GM21737 (cell line): ENCODE measurements at regions not wholly inside any gene's neighbourhood (a gene's known extent, or its start where the extent isn't known, plus 50 kb on each side); places are given as distances from the start of the nearest gene placed in this dataset.

Experiments used
- ATAC-seq: cut with Tn5 transposase; IDR thresholded peaks from one replicate; pipeline ENCODE4 v1.9.1; 2021; ENCODE audit warnings: mild to moderate bottlenecking, moderate library complexity; ENCODE audit not compliant: unreplicated experiment

DNA sequence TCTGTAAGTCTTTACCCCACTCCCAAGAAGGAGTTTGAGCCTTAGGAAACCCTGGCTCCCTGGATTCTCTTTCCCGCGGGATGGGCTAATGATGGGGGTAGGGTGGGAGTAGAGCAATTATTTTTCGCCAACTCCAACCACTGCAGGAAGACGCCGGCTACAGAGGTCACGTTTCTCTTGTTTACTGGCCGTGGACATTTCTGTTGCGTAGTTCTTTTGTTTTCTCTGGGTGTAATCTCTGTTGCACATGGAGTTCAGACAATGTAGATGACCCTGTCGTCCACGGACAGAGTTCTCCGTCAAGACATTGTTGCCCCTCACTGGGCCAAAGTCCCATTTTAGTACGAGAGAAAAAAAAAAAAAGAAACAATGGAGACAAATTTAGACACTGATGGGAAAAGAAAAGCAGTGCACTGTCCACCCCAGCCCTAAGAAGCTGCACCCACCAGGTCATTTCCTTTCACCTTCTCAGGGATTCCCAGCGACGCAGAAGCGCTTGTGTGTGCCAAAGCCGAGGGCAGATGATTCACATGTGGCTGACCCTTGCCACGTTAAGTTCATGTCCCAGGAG is 133.9 kb upstream of the ARGLU1 start:
- no peak for ATAC-seq

DNA sequence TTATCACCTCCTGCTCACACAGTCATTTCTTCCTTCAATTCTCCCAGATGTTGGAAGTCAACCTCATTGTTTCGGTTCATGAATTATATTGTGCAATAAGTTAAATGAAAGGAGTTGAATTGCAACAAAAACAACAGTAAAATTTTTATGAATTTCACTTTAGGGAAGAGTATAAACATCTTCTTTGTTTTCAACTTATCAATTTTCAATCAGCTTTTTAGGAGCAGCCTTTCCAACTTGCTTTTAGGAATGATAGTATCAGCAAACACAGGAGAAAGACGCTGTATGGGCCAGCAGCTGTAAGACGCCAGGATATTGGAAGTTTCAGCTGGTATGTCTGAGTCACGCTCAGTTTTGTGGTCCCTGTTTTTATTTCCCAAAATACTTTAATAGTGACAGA is 132.5 kb upstream of the ARGLU1 start:
- ATAC-seq: no peak

DNA sequence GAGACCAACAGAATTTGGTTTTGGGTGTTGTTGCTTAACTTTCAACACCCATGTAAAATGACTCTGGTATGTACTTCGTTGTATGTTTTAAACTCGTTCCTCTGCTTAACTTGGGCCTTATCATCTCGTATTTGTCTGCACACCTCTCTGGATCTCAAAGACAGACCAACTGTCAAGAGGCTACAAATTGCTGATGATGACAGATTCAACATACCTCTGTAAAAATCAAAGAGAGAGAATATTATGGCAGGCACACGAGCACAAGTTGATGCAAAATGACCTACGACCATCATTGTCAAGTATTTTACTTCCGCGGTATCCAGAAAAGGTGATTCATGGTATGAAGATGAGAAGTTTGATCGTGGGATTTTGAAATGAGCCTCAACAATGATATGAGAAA is 132.1 kb upstream of the ARGLU1 start:
- ATAC-seq: no peak

DNA sequence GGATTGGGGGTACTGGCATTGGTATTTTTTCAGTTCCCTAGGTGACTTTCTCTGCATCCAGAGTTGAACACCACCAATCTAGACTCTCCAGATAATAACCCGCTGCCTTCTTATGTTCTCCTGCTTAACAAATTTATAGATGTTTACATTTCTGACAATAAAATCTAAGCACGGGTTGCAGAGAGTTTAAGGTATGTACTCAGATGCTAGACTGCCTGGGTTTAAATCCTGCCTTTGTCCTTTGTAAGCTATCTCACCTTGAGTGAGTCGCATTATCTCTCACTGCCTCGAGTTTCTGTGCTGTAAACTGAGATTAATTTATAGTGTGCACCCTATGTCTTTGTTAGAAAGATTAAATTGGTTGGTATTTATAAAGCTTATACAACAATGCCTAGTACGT is 131.4 kb upstream of the ARGLU1 start:
- ATAC-seq: no peak

DNA sequence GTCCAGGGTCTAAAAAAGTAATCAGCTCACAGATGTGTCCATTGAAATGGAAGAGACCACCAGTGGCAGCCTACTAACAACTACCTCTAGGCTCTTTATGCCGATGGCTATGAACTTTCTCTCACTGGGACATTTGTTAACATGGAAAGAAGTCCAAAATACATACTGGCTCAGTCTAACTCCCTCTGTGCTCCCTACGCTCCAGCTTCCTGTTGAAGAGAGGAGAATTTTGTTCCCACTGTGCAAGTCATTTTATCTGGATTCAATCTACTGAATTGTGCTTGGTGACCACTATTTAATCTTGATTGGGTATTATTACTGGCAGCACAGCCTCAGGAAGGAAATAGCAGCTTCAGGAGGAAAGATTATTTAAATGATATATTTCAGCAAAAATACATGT is 128.8 kb upstream of the ARGLU1 start:
- ATAC-seq: no peak

DNA sequence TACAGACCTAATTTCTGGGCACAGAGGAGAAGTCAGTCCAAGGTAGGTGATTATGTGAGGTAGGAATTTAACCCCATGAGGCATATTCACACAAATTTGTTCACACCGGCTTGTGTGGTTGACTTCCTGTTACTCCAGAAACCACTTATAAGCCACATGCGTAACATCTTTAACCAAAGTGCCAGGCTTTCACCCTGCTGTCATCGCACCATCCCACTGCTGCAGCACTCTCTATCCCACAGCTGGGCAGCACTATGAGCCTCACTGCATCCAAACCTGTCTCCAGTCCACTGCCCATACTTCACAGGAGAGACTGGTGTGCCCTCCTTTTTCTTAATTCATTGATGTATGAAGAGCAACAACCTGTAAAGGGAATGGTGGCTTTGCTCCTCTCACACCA is 128.2 kb upstream of the ARGLU1 start:
- ATAC-seq: no peak

DNA sequence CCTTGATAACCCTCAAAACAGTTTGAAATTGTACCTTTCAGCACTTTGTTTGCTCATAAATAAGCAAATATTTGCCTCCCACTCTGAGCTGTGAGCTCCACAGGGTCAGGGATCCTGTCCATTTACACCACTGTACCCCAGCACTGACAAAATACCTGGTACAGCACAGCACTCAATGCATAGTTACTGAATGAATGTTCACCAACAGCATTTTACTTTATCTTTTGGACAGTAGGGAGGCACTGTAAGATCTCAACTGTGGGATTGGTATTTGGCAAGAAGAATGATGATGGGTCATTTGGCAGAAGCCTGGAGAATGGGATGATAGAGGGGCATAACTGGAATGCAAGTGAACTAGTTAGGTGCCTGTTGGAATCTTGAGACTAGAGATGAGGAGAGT is 127.2 kb upstream of the ARGLU1 start:
- ATAC-seq: no peak

DNA sequence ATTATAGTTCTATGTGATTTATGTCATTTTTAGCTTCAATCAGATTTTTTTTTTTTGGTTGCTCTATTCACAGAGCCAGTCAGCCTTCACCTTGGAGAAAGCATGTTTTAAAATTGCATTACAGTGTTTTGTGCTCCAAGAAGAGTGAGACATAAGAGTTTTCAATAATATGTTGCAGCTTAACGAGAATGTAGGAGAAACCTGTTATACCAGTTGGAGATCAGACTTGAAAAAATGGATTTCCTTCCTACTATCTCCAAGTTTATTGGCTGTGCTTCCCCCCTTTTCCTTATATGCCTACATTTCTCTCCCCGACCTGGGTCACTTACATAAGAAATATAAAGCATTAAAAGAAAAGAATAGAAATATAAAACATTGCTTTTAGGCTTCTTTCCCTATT is 123.9 kb upstream of the ARGLU1 start:
- ATAC-seq: no peak

DNA sequence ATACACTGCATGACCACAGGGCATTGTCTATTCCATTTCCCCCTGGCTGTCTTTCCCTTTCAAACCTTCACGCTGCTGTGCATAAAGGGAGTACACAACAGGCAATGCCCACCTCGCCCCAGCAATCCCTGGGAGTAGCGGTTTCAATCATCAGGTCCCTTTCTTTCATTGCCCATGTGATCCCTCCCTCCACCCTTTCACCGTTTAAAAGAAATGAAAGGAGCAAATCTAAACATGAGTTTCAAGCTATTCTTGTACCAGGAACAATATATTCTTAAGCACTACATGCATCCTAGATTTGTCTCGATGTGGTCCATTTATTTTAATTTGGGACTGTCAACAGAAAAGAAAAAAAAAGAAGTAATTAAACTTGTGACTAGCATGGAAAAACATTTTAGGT is 123.4 kb upstream of the ARGLU1 start:
- no peak for ATAC-seq

DNA sequence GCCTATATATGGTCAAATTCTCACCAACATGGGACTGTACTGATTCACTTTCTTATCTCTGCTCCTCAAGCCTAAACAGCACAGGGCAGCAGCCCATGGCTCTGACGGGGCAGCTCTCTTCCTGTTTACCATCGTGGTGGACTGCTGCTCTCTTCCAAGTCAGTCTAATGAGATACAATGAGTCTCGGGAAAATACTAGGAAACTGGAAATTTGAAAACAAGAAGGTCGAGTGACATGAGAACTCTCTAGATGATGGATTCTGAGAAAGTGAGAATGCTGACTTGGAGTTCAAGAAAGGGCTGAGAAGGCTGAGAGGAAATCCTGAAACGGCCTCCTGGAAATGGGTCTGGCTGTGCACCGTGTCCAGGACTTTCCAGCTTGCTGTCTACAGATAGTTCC is 122.8 kb upstream of the ARGLU1 start:
- no peak for ATAC-seq

DNA sequence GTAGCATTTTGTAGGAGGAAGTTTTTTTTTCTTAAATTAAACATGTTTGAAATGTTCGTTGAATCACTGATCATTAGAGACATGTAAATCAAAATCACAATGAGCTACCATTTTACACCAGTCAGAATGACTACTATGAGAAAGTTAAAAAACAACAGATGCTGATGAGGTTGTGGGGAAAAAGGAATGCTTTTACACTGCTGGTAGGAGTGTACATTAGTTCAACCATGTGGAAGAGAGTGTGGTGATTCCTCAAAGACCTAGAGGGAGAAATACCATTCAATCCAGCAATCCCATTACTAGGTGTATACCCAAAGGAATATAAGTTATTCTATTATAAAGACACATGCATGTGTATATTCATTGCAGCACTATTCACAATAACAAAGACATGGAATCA is 122.0 kb upstream of the ARGLU1 start:
- ATAC-seq: no peak

DNA sequence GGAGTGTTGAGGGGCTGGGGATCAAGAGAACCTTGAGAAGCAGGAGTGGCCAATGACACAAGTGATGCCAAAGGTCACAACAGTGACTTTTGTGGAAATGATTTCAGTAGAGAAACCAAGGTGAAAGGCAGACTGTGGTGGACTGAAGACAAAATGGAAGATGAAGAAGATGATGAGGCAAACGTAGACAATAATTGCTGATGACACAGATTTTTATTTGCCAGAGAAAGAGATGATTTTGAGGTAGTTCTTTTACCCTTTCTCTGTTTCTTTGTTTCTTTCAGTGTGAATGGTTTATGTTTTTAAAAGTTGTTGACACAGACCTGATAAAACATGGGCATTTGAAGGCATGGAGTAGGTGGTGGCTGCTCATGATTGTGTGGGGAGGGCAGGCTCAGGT is 121.0 kb upstream of the ARGLU1 start:
- ATAC-seq: no peak

DNA sequence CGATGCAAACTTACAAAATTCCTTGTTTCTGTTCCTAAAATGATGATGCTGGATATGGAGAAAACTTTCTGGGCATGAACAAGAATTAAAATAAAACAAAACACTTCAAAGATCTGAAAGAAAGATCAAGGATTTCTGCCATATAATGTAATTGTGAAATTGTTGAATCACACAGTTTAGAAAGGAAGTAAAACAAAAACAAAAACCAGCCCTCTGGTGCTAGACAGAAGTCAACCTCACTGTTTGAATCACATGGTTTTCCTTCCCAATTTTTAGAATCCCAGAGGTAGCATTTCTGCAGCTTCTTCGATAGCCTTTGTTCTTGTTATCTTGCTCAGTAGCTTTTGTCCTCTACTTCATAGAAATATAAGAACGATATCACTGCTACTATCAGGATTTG is 118.2 kb upstream of the ARGLU1 start:
- ATAC-seq: no peak

DNA sequence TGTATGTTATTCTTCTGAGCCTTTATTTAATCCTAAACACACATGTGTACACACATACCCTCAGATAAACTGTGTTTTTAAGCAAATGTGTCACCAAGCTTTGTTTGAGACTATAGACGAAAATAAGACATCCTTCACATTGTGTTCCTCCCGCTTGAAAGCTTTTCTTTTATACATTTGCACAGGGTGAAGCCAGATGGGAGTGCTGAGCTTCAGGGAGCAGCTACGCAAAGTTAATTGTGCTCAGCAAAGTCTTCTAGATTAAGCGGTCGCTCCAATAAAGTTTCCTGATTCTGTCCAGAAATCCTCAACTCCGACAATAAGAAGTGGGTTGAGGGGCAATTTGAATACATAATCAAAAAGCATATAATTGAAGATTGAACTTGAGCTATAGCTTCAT is 117.2 kb upstream of the ARGLU1 start:
- no peak for ATAC-seq

DNA sequence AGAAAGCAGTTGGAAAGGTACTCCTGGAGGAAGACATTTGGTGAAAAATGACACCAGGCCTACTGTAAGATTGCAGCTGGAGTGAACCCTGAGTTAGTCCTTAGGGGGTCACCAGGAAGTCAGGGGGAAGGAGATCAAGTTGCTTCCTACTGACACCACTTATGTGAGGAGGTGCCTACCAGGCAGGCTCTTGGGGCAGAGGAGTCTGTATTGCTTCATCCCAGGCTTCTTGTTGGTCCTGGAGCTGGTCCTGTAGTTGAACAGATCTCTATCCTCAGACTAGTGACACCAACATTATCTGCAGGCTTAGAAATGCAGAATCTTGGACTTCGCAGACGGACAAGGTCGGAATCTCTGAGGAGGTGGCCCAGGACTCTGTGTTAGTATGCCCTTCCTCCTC is 116.0 kb upstream of the ARGLU1 start:
- no peak for ATAC-seq

DNA sequence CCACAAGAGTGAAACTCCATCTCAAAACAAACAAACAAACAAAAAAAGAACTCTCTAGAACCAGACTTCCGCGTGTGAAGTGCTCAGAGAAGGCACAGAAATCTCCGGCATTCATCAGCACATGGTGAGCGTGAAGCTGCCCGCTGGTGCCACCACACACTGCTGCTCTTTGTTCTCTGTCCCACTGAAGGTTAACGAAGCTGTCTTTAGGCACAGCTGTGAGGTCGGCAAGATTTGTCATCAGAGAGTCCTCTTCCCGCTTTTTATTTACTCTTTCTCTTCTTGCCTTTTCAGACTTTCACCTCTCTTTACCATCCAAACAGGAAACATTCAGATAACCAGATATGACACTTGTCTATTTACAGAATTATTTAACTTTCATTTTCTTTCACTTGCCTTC is 115.2 kb upstream of the ARGLU1 start:
- no peak for ATAC-seq

DNA sequence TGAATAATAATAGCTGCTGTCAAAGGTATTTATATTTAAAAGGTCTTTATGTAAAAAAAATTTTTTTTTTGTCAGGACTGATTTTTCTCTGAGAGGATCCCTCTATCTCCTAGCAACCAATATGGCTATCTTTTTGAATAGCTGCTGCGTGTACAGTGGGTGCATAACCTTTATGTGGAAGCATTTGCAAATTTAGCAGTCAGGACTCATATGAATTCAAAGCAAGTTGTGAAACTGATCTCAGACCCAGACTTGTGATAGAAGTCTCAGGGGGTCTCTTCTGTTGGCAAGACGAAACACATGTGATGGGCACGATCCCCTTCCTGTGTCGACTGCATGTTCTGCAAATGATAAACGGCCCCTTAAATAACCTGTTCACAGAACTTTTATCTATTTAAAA is 114.1 kb upstream of the ARGLU1 start:
- no peak for ATAC-seq

DNA sequence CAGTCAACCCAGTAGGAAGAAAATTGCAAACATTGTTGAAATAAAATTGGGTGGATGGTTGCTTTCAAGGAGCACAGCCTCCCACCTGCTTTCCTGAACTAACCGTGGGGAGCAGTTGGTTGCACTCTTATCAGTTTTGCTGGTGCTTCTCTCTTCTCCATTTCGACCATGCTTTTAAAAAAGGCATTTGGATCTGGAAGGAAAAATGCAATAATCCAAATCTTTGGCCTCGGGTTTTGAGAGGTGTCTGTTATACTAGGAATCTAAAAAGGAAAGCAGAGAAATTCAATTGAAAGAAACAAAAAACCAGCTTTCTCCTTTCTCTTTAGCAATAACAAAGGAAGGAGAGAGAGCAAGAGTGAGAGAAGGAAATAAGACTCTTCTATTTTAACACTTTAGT is 113.6 kb upstream of the ARGLU1 start:
- no peak for ATAC-seq

DNA sequence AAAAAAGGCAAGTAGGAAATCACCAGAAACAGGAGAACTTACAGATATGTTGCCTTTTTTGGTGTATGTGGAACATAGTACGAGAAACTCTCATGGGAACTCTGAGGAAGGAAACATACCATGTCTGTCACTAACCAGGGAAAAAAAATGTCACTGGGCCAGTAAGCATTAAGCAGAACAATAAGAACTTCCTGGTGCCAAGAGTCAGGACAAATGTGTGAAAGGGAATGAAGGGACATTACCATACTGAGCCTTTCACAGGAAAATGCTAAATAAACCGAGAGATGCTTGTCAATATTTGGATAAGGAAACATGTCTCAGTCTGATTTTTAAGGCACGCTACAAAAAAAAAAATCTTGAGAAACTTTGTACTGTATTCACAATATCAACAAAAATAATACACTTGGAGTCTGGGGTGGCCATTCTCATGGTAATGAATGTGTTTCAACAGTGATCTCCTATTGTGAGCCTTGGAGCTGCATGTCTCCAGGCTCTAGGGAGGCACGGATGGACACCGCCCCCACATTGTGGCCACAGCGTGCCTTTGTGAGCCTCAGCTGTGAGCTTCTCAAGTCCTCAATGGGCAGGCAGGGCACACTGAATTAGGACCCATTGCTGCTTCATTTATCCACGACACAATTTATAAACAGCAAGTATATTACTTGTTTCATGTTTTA is 113.0 kb upstream of the ARGLU1 start:
- no peak for ATAC-seq

DNA sequence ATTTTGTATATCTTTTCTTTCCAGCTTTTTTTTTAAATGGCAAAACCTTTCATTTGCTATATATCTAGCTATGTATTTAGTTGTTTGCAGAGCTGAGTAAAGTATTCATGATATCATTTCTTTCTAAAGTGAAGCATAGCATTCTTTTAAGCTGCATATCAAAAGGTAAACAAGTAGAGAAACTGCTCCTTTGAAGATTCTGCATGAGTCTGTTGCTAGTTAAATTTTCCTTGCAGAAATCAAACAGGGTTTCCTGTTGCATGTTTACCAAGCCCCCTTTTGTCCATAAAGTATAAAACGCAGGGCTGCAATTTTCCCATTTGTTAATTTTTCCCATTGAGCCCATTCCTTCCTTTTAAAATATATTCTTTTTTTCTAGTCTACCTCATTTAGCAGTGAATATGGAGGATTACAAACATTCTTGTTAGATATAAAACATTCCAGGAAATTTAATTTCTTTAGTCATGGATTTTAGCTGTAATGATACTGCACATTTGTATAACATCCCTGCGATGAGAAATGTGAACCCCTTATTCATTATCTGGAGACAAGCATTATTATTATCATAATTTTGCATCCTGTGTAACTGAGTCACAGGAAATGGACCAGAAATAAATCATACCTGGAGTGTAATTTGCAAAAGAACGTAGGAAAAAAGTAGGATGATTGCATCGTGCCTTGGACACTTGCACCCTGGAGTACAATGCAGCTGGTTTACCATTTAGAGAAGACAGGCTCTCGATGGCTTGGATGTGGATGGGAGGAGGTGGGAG is 110.9 kb upstream of the ARGLU1 start:
- no peak for ATAC-seq

DNA sequence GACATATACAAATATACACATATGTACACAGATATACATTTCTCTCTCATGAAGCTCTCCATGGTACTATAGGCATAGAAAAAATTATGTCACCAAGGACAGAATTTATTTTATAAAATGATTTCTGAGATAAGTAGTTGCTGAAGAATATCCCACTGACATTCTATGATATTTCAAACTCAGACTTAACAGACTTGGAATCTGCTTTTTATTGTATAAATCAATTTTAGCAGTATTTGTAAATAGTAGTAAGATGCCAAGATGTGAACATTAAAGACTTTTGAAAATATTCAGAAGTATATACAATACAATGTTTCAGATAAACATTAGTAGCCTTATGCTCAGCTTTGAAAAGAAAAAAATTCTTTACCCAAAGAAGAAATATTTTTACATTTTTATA is 107.4 kb upstream of the ARGLU1 start:
- ATAC-seq: no peak
